GM19023 (cell line): ENCODE measurements at regions not wholly inside any gene's neighbourhood (a gene's known extent, or its start where the extent isn't known, plus 50 kb on each side); places are given as distances from the start of the nearest gene placed in this dataset.
"Not testable (repeated sequence)": the region's sequence is repeated elsewhere in the genome, so short reads cannot be mapped to it uniquely, and the experiment has no call there.

Experiments
- ATAC-seq: cut with Tn5 transposase; IDR thresholded peaks from one replicate; pipeline ENCODE4 v1.9.1; 2021; ENCODE audit warnings: mild to moderate bottlenecking, moderate library complexity; ENCODE audit not compliant: unreplicated experiment

DNA sequence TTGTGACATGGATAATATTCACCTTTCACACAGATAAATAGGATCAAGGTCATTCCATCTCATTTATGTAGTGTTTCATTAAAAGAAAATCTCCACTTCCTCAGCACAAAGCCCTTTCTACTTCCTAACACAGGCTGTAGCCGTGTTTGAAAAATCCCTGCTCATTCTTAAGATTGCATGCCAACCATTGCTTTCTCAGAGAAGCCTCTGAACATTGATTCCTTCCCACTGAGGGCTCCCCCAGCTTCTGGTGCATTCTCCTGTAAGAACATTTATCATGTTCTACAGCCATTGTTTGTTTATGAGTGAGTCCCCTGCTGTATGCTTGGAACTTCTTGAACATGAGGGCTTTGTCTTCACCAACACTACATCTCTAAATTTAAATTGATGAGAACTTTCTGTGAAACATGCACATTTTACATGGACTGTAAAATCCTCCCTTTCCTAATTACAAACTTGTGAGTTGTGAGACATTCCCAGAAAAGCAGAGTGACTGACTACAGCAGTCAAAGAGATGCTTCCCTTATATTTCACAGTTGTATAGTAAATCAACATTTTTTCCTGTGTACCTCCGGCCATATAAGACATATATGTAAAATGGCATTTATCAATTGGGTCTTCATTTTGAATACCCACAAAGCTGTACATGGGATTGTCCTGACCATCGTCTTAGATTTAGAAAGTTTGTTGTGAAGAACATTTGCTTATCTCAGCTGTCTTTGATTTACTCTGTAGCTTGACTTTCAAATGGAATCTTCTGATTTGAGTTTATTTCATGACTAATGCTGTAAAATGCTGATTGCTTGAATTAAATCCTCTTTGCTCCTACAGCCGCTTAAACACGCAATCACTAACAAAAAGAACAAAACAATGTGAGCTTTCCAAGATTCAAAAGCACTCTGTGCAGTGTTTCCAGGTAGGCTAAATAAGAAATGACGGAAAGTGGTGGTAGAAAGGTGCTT is 600.5 kb upstream of the SLIT2 start:
- ATAC-seq: no peak

DNA sequence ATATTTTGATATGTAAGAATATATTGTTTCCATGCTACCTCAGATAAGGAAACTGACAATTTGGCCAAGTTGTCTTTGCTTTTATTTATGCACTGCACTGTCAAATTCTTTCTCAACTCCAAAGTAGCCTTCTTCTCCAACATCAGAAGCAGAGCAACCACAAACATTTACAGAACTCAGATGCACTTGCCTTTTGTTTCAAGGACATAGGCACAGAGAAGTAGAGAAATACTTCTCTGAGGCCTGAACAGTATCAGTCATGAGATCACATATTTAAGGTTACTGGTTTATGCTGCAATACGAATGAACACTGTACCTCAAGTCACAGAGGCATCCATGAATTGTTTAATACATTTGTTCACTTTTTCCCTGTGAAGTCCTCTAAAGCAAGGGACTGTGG is 606.1 kb upstream of the SLIT2 start:
- no peak for ATAC-seq

GRCh38 chr4:19636451-19636850 is 615.3 kb upstream of the SLIT2 start:
- no peak for ATAC-seq

DNA sequence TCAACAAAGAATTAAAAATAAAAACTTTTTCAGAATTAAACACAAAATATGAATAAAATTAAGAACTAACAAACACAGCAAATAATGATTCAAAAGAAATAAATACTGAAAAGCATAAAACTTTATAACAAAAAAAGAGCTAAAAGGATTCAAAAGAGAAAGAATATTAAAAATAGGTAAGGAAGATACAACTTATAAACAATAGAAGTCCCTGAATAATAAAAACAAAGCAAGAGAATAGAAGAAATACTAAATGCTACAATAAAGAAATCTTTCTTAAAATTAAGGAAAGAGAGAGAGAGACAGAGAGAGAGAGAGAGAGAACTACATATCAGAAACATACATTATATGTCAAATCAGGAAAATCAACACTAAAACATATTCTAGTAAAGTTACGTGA is 619.9 kb upstream of the SLIT2 start:
- no peak for ATAC-seq

DNA sequence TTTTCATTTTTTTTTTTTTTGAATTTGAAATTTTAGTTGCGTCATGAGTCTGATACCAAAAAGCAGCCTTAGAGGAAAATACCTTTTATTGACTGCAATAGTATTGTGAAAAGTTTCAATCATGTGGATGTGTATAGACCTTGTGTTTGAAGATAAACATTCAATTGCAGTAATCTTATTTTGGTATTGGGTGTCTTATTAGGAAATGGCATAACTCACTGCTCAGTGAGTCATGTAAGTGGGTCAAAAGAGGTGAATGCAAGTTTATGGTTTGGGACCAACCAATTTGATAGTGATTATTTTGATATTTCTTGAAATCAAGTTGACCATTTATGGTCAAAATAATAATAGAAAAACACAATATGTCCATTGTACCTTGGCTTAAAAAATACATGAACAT is 627.8 kb upstream of the SLIT2 start:
- no peak for ATAC-seq

GRCh38 chr4:19615086-19615689 is 636.5 kb upstream of the SLIT2 start:
- no peak for ATAC-seq

DNA sequence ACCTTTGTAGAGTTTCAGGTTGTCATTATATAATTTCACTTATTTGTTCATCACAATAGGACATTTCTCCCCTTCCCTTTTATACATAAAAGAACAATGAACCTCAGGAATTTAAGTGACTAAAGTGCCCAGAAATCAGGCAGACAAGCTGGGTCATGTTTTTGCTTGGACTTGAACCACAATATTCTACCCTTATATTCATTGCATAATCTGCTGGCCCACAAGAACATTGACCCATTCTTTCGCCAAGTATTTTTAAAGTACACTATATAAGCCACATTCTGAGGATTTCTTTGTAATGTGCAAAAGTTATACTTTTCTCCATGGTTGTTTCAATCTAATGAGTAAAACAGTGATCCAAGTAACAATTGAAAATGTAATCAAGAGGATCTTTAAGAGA is 637.5 kb upstream of the SLIT2 start:
- ATAC-seq: no peak

GRCh38 chr4:19596342-19596741 is 655.4 kb upstream of the SLIT2 start:
- ATAC-seq: no peak

- ATAC-seq: no peak
Observed at GRCh38 chr4:19592391-19592790, 659.3 kb upstream of the SLIT2 start.

DNA sequence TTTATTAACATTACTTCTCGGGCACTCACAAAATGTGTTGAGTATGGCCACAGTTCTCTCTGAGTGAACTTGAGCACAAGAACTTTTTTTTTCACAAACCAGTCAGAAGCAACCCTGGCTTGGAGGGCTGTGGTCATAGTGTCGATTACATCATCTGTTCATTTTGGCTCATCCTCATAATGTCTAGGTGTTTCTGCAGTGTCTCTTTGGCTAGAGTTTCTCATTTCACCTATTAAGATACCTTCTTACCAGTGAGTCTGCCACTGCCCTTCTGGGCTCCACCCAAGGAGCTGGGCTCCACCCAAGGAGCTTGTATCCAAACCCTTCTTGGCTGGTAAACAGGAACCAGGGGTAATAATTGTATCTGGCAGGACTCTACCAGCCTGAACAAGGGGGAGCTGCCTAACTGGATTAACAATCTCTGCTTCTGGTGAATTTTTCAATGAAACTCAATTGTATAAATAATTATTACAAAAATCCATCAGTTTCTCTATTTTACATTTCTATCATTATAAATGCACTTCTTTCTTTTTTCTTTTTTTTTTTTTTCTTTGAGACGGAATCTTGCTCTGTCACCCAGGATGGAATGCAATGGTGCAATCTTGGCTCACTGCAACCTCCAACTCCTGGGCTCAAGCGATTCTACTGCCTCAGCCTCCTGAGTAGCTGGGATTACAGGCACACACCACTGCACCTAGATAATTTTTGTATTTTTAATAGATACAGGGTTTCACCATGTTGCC is 667.7 kb upstream of the SLIT2 start:
- no peak for ATAC-seq

DNA sequence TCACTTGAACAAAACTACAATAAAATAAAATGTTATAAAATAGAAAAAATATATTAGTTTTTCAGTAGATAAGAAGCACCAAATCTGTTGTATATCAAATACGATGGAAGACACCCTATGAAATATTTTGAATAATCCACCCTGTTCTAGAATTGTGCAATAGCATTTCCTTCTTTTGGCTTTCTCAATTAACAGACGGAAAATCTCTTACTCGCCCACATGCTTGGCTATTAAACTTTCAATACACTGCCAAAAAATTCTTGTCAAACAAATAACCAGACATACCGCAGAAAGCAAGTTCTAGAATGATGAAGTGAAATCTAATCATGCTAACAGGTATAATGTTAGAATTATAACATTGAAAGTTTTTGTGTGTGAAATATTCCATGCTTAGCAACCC is 671.6 kb upstream of the SLIT2 start:
- no peak for ATAC-seq

DNA sequence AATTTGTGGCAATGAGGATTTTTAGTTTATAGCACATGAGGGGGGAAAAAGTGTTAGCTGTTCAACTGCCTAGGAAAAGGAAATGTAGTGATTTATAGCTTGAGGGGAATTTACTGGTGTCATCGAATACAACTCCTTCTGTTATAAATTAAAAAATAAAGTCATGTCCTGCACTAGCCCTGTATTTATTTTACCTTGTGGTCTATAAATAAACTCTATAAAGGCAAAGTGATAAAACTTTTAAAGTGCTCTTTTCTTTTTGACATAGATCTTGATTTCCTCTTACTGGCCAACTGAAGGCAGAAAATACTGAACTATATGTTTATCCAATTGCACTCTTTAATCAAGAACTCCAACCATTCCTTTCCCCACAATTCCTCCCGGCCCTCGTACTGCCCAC is 672.1 kb upstream of the SLIT2 start:
- no peak for ATAC-seq

DNA sequence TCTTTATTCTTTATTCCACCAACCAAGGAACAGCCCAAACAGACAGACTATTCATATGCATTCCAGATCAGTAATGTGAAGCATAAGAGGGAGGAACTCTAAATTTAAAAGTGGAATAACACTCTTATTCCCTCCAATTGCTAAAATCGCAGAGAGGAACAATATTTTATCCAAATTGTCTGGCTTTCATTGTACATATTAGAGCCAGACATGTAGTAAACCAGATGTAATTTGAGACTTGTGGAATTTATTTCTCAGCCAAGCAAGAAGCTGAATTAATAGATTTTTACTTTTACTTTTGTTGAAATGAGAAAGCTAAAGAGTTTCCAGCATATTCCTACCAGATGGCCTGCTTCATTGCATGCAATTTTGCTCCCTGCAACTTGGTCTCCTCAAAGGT is 674.6 kb upstream of the SLIT2 start:
- ATAC-seq: no peak

GRCh38 chr4:19575924-19576323 is 675.8 kb upstream of the SLIT2 start:
- no peak for ATAC-seq

GRCh38 chr4:19566041-19566440 is 685.7 kb upstream of the SLIT2 start:
- ATAC-seq: no peak

DNA sequence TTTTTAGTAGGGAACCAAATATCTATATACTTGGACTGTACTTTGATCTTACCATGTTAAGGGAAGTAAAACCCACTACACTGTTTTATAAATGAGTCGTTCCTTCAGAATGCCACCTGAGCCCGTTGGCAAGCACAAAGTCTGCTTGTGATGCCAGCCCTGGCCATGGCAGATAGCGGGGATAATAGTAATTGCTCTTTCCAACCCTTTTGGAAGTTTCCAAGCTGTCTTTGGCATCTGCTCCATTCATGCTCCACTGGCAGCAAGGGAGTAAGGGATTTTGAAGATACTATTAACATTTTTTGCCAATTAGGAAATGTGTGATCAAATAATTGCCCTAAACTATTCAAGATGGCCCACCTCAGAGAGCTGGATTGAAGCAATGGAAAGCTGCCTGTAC is 689.2 kb upstream of the SLIT2 start:
- ATAC-seq: no peak

DNA sequence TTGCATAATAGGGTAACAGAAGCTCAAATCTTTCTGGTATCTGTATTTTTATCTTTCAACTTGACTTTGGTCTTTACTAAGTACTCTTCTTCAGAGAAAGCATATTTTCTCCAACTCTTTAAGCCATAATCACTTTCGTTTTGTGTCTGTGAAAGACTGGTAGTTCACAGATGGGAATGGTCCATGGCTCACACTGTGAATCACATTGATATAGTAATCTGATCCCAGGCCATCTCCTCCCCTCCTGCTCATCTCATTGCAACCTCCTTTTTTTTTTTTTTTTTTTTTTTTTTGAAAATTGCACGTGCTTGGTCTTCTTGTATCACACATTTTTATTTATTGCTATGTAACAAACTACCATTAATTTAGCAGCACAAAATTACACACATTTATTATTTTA is 694.5 kb upstream of the SLIT2 start:
- ATAC-seq: no peak

GRCh38 chr4:19556276-19556675 is 695.4 kb upstream of the SLIT2 start:
- not testable (repeated sequence) for ATAC-seq

- no peak for ATAC-seq
Observed at GRCh38 chr4:19547463-19547862, 704.2 kb upstream of the SLIT2 start.

DNA sequence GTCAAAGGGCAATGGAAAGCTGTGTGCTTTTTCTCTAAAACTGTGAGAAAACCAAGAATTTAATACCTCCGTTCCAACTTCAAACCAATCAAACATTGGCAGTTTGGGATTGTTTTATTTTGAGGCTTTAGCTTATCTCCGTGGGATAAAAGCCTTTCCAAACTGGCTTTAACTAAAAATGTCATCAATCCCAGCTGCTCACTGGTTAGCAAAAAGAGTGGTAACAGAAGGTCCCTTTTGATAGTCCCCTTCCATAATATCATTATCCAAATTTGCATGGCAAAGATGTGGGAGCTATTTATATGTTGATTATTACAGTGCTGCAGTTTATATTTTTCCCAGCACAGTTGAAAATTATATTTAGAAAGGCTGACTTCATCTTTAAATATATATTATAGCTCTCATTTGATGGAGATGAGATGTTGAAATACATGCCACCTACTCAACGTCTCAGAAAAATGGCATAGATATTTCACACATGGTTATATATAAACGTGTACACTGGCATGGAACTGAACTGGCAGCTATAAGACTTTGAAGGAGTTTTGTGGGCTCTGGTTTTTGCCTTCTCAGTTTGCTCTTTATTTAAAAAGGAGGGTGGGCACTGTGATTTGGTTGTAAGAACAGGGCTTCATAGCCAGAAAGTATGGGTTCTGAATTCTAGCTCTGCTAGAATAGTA is 707.1 kb upstream of the SLIT2 start:
- ATAC-seq: no peak

GRCh38 chr4:19540859-19541540 is 710.7 kb upstream of the SLIT2 start:
- no peak for ATAC-seq
